A673 (cell line): ENCODE measurements at regions not wholly inside any gene's neighbourhood (a gene's known extent, or its start where the extent isn't known, plus 50 kb on each side); places are given as distances from the start of the nearest gene placed in this dataset.

Source experiments
- BruUV-seq: library from RNA; stranded (reverse); fragments of 400-500 nt; replicated peaks from 2 replicates; lab custom pipeline; 2021; lab: Mats Ljungman, UMichigan
- CTCF ChIA-PET: fragments of 300-600 bp; sonication (Branson Sonifier 250); formaldehyde crosslinking; loops from one replicate; lab custom pipeline; 2022; ENCODE audit warnings: antibody characterized with exemption; lab: Charles Lee
- POLR2A ChIA-PET: fragments of 300-600 bp; sonication (Branson Sonifier 250); formaldehyde crosslinking; loops from one replicate; lab custom pipeline; 2022; ENCODE audit warnings: antibody characterized with exemption; ENCODE audit not compliant: low non-redundant PET; lab: Charles Lee
- DNase-seq: peaks from one replicate; pipeline ENCODE4 v3.0.0-alpha.2; 2015; ENCODE audit warnings: low spot score
- H3K27ac ChIP-seq: fragments of 200-600 bp; sonication (generic); 2 replicates; pipeline ENCODE4 v1.5.1; 2016; ENCODE audit warnings: mixed run types, low read depth, mild to moderate bottlenecking, mixed read lengths, antibody characterized with exemption, low read length; ENCODE audit not compliant: poor library complexity, severe bottlenecking
- H3K27me3 ChIP-seq: fragments of 200-600 bp; sonication (generic); replicated peaks from 2 replicates; pipeline ENCODE4 v1.6.1; 2017; ENCODE audit warnings: mixed run types, low read depth, mild to moderate bottlenecking, mixed read lengths, antibody characterized with exemption, low read length; ENCODE audit not compliant: insufficient read depth, poor library complexity
- H3K36me3 ChIP-seq: fragments of 200-600 bp; sonication (generic); 2 replicates; pipeline ENCODE4 v1.6.1; 2016; ENCODE audit warnings: mixed run types, mild to moderate bottlenecking, mixed read lengths, antibody characterized with exemption, low read length; ENCODE audit not compliant: insufficient read depth, poor library complexity, severe bottlenecking
- H3K4me1 ChIP-seq: fragments of 200-600 bp; sonication (generic); 2 replicates; pipeline ENCODE4 v1.6.1; 2017; ENCODE audit warnings: mixed run types, mild to moderate bottlenecking, mixed read lengths, antibody characterized with exemption, low read length; ENCODE audit not compliant: insufficient read depth, poor library complexity, severe bottlenecking
- H3K4me3 ChIP-seq: fragments of 200-600 bp; sonication (generic); 2 replicates; pipeline ENCODE4 v1.5.1; 2016; ENCODE audit warnings: low read depth, mixed run types, mild to moderate bottlenecking, mixed read lengths, low read length; ENCODE audit not compliant: poor library complexity, severe bottlenecking
- H3K9me3 ChIP-seq: fragments of 200-600 bp; sonication (generic); 2 replicates; pipeline ENCODE4 v1.6.1; 2016; ENCODE audit warnings: mixed run types, low read depth, mild to moderate bottlenecking, mixed read lengths, antibody characterized with exemption, low read length; ENCODE audit not compliant: poor library complexity, severe bottlenecking
- EZH2 ChIP-seq: fragments of 200-600 bp; sonication (generic); IDR thresholded peaks from 2 replicates; pipeline ENCODE4 v1.6.1; 2017; ENCODE audit warnings: borderline replicate concordance, low read depth, mild to moderate bottlenecking, mixed read lengths, antibody characterized with exemption, low read length; ENCODE audit not compliant: poor library complexity, severe bottlenecking
- intact Hi-C: fragments of 100-400 bp; cut with micrococcal nuclease; formaldehyde crosslinking; loops from one replicate; pipeline ENCODE4 v1.10.0; 2022; ENCODE audit not compliant: unreplicated experiment
- TF ChIP-seq, protein P1 (sequence below): fragments of 300-800, 200-600 bp; sonication (generic); conservative IDR thresholded peaks from 2 replicates; pipeline ENCODE4 v1.5.1; 2017; ENCODE audit warnings: low read depth, mild to moderate bottlenecking, antibody characterized with exemption, low read length, moderate library complexity, mixed read lengths

DNA sequence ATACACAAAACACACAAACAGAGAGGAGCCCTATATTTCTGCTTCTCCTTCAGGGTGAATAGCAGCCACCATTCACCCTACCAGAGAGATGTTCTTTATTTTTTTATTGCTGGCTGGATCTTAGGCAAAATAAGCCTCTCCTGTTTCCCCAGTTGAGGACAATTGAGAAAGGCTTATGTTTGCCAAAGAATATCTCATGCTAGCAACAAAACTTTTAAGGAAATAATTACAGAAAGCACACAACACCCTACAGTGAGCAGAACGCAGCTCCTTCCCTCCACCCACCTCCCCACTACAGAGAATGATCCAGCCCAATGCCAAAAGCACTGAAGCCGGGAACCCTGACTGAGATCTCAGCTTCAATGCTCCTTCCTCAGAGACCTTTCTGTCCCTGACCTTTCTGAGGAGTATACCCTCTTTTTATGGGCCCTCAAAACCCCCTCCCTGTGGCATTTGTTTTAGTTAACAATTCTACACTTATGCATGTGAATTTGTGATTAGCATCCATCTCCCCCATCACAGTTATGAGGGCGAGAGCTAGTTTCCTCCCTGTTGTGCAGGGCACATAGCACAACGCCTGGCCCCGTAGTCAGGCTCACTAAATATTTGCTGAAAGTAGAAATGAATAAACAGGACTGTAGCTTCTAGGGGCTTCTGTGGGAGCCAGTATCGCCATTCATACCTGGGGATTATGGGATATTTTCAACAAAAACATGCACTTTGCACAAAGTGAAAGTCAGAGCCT, 491.6 kb upstream of the CDH4 start:
- POLR2A ChIA-PET: no interaction called here
- intact Hi-C loops: no loop called here

DNA sequence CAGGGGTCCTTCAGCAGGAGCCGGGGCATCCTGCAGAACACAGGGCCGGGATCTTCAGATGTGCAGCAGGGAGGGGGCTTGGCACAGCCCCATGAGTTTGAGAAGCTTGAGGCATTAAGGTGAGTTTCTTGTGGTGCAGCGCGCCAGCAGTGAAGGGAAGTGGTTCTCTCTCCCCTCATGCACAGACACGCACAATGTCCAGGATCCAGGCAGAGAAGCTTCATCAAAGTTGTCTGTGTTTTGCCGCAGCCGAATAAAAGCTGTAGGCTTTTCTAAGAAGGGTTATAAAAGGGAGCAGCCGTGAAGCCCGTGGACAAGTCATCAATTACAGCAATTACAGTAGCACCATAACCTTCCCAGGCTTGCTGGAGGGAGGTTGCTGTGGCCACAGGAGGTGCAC, 491.0 kb upstream of the CDH4 start:
- no peak for TF ChIP-seq EZH2
- TF ChIP-seq, protein P1, sequence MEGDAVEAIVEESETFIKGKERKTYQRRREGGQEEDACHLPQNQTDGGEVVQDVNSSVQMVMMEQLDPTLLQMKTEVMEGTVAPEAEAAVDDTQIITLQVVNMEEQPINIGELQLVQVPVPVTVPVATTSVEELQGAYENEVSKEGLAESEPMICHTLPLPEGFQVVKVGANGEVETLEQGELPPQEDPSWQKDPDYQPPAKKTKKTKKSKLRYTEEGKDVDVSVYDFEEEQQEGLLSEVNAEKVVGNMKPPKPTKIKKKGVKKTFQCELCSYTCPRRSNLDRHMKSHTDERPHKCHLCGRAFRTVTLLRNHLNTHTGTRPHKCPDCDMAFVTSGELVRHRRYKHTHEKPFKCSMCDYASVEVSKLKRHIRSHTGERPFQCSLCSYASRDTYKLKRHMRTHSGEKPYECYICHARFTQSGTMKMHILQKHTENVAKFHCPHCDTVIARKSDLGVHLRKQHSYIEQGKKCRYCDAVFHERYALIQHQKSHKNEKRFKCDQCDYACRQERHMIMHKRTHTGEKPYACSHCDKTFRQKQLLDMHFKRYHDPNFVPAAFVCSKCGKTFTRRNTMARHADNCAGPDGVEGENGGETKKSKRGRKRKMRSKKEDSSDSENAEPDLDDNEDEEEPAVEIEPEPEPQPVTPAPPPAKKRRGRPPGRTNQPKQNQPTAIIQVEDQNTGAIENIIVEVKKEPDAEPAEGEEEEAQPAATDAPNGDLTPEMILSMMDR: no peak
- POLR2A ChIA-PET: no interaction called here
- H3K4me1 ChIP-seq: no peaks in the 10 kb centered on the region
- intact Hi-C loops: no loop called here
- H3K4me3 ChIP-seq: no peak overlapping the region
- BruUV-seq: no TSS peak
- H3K27me3 ChIP-seq: peaks cover 11% of the 10 kb centered on the region
- CTCF ChIA-PET: no interaction called here
- H3K27ac ChIP-seq: no peak overlapping the region
- H3K36me3 ChIP-seq: no peaks in the 10 kb centered on the region
- no peaks in the 10 kb centered on the region for H3K9me3 ChIP-seq
- DNase-seq: no peak

More for the DNA sequence above, 491.6 kb upstream of the CDH4 start:
- Histone ChIP-seq H3K4me1 (no peaks in the 10 kb centered on the region), H3K27ac (no peak overlapping the region), H3K27me3 (peaks cover 6% of the 10 kb centered on the region), H3K36me3 (no peaks in the 10 kb centered on the region), H3K9me3 (no peaks in the 10 kb centered on the region), H3K4me3 (no peak overlapping the region)
- no peak for DNase-seq
- CTCF ChIA-PET: no interaction called here
- BruUV-seq: no TSS peak
- TF ChIP-seq, protein P1: no peak
- TF ChIP-seq EZH2: no peak

DNA sequence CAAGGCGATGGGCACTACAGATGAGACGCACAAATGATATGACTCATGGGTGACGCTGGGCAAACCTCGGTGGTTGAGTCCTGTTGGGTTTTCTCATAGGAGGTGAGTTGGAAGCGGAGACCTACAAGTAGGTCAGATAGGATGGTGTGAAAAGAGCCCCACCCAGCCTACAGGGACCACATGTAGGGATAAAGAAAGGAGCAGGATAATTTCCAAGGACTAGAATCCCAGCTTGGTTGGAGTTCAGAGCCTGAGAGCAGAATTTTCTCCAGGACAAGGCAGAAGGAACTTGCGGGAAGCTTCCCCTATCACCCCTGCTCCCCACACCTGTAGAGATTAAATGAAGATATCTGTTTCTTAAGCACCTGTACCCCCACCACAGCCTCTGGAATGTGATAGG, 489.7 kb upstream of the CDH4 start:
- H3K9me3 ChIP-seq: no peaks in the 10 kb centered on the region
- TF ChIP-seq EZH2: no peak
- TF ChIP-seq, protein P1: no peak
- H3K27ac ChIP-seq: no peak overlapping the region
- ChIA-PET POLR2A (no interaction called here), CTCF (no interaction called here)
- no peak overlapping the region for H3K4me3 ChIP-seq
- H3K4me1 ChIP-seq: no peaks in the 10 kb centered on the region
- H3K27me3 ChIP-seq: peaks cover 19% of the 10 kb centered on the region
- no peak for DNase-seq
- intact Hi-C loops: no loop called here
- BruUV-seq: no TSS peak
- H3K36me3 ChIP-seq: no peaks in the 10 kb centered on the region
